ENCODE measurements at regions not wholly inside any gene's neighbourhood (a gene's known extent, or its start where the extent isn't known, plus 50 kb on each side); places are given as distances from the start of the nearest gene placed in this dataset.

- TF ChIP-seq POLR2AphosphoS5 (IDR thresholded peaks at IDR 0.05; ENCODE audit: low read depth, low read length) = no peak
- no peak for TF ChIP-seq POLR2A (IDR thresholded peaks at IDR 0.05; ENCODE audit: low read depth, low read length)
- no peak for TF ChIP-seq TAF1 (IDR thresholded peaks at IDR 0.05; ENCODE audit: borderline replicate concordance, low read depth, low read length)
Measured at GRCh38 chr6:16927205-16927604, 165.9 kb upstream of the ATXN1 start.
